ENCODE measurements at regions not wholly inside any gene's neighbourhood (a gene's known extent, or its start where the extent isn't known, plus 50 kb on each side); places are given as distances from the start of the nearest gene placed in this dataset.
"Not testable (repeated sequence)": the region's sequence is repeated elsewhere in the genome, so short reads cannot be mapped to it uniquely, and the experiment has no call there.

DNA sequence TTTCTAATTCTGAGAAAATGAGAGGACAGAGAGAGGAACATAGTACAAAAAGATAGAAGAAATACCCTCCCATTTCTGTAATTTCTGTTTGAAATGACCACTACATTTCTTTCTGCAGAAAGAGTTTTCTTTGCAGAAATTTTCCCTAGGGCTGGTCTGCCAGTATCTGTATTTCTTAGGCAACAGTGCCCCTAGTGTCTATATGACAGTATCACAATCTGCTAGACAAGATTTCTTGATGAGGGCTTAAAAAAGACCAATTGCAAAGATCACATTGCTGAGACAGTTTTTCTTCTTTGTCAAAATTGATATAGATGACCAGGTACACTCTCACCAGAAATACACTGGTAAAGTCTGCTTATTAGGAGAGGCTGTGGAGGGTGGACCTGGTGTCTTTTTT is 81.0 kb upstream of the ZDHHC15 start:
- ChIA-PET CTCF (no interaction called here), POLR2A (no interaction called here)
- DNase-seq = peak in 1 of 2 experiments; percentile 2
- H3K4me3 ChIP-seq (ENCODE audit: low read depth, low read length) = no peak overlapping the region
- no peaks in the 10 kb centered on the region for H3K4me1 ChIP-seq
- H3K27me3 ChIP-seq (replicated peaks; ENCODE audit: control insufficient read depth, insufficient read depth, low read length) = no peaks in the 10 kb centered on the region
- intact Hi-C loops (cut with micrococcal nuclease; ENCODE audit: unreplicated experiment) = loop anchor here (2.0 to 10.0 kb wide), 2 partner anchors 679 to 1053 kb away; partner anchors contain the start of gene NEXMIF
- Mint-ChIP-seq H3K4me1 (ENCODE audit: low read depth, unreplicated experiment) (no peaks in the 10 kb centered on the region), H3K4me3 (ENCODE audit: unreplicated experiment) (no peak overlapping the region), H3K36me3 (ENCODE audit: insufficient read depth, unreplicated experiment) (no peaks in the 10 kb centered on the region), H3K27ac (ENCODE audit: unreplicated experiment) (no peak overlapping the region), H3K27me3 (ENCODE audit: insufficient read depth, unreplicated experiment) (no peaks in the 10 kb centered on the region), H3K9me3 (ENCODE audit: unreplicated experiment) (no peaks in the 10 kb centered on the region)
- peak; percentile 21 to 33 for TF ChIP-seq CTCF (IDR thresholded peaks at IDR 0.05; ENCODE audit: insufficient read depth in 1 of 2, low read depth in 1 of 2, low read length in 1 of 2, severe bottlenecking in 1 of 2, unreplicated experiment in 1 of 2)
- BruUV-seq (replicated peaks) = no TSS peak
- H3K9me3 ChIP-seq = no peaks in the 10 kb centered on the region
- H3K36me3 ChIP-seq (ENCODE audit: control insufficient read depth, insufficient read depth, low read length) = no peaks in the 10 kb centered on the region

DNA sequence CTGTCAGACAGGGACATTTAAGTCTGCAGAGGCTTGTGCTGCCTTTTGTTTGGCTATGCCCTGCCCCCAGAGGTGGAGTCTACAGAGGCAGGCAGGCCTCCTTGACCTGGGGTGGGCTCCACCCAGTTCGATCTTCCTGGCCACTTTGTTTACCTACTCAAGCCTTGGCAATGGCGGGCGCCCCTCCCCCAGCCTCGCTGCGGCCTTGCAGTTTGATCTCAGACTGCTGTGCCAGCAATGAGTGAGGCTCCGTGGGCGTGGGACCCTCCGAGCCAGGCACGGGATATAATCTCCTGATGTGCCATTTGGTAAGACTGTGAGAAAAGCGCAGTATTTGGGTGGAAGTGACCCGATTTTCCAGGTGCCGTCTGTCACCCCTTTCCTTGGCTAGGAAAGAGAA is 79.2 kb upstream of the ZDHHC15 start:
- BruUV-seq (replicated peaks); H3K4me1 ChIP-seq; DNase-seq; H3K4me3 Mint-ChIP-seq (ENCODE audit: unreplicated experiment); H3K36me3 Mint-ChIP-seq (ENCODE audit: insufficient read depth, unreplicated experiment); CTCF ChIA-PET; H3K9me3 ChIP-seq; H3K27me3 Mint-ChIP-seq (ENCODE audit: insufficient read depth, unreplicated experiment); POLR2A ChIA-PET; H3K4me3 ChIP-seq (ENCODE audit: low read depth, low read length); H3K9me3 Mint-ChIP-seq (ENCODE audit: unreplicated experiment); H3K36me3 ChIP-seq (ENCODE audit: control insufficient read depth, insufficient read depth, low read length); H3K27me3 ChIP-seq (replicated peaks; ENCODE audit: control insufficient read depth, insufficient read depth, low read length); H3K4me1 Mint-ChIP-seq (ENCODE audit: low read depth, unreplicated experiment); H3K27ac Mint-ChIP-seq (ENCODE audit: unreplicated experiment): not testable (repeated sequence)
- intact Hi-C loops (cut with micrococcal nuclease; ENCODE audit: unreplicated experiment) = loop anchor here (2.0 to 10.0 kb wide), 2 partner anchors 677 to 1051 kb away; partner anchors contain the start of gene NEXMIF

- no peak for TF ChIP-seq CTCF (IDR thresholded peaks at IDR 0.05; ENCODE audit: insufficient read depth in 1 of 2, low read depth in 1 of 2, low read length in 1 of 2, severe bottlenecking in 1 of 2, unreplicated experiment in 1 of 2)
- DNase-seq = no peak
- ChIA-PET CTCF (no interaction called here), POLR2A (no interaction called here)
- no peaks in the 10 kb centered on the region for H3K27me3 Mint-ChIP-seq (ENCODE audit: insufficient read depth, unreplicated experiment)
- no peaks in the 10 kb centered on the region for H3K9me3 Mint-ChIP-seq (ENCODE audit: unreplicated experiment)
- Histone ChIP-seq H3K4me3 (ENCODE audit: low read depth, low read length) (no peak overlapping the region), H3K36me3 (ENCODE audit: control insufficient read depth, insufficient read depth, low read length) (no peaks in the 10 kb centered on the region), H3K9me3 (no peaks in the 10 kb centered on the region), H3K4me1 (no peaks in the 10 kb centered on the region), H3K27me3 (replicated peaks; ENCODE audit: control insufficient read depth, insufficient read depth, low read length) (no peaks in the 10 kb centered on the region)
- no peaks in the 10 kb centered on the region for H3K36me3 Mint-ChIP-seq (ENCODE audit: insufficient read depth, unreplicated experiment)
- H3K4me1 Mint-ChIP-seq (ENCODE audit: low read depth, unreplicated experiment) = no peaks in the 10 kb centered on the region
- H3K27ac Mint-ChIP-seq (ENCODE audit: unreplicated experiment) = no peak overlapping the region
- no TSS peak for BruUV-seq (replicated peaks)
- H3K4me3 Mint-ChIP-seq (ENCODE audit: unreplicated experiment) = no peak overlapping the region
- intact Hi-C loops (cut with micrococcal nuclease; ENCODE audit: unreplicated experiment) = no loop called here
Measured at GRCh38 chrX:75596178-75596577, 73.3 kb upstream of the ZDHHC15 start.

GRCh38 chrX:75593186-75593585 is 70.3 kb upstream of the ZDHHC15 start:
- intact Hi-C loops (cut with micrococcal nuclease; ENCODE audit: unreplicated experiment); BruUV-seq (replicated peaks); H3K36me3 Mint-ChIP-seq (ENCODE audit: insufficient read depth, unreplicated experiment); DNase-seq; H3K9me3 Mint-ChIP-seq (ENCODE audit: unreplicated experiment); H3K9me3 ChIP-seq; H3K27me3 ChIP-seq (replicated peaks; ENCODE audit: control insufficient read depth, insufficient read depth, low read length); H3K4me3 Mint-ChIP-seq (ENCODE audit: unreplicated experiment); POLR2A ChIA-PET; CTCF ChIA-PET; H3K27me3 Mint-ChIP-seq (ENCODE audit: insufficient read depth, unreplicated experiment); H3K4me1 ChIP-seq; H3K36me3 ChIP-seq (ENCODE audit: control insufficient read depth, insufficient read depth, low read length); H3K27ac Mint-ChIP-seq (ENCODE audit: unreplicated experiment); H3K4me1 Mint-ChIP-seq (ENCODE audit: low read depth, unreplicated experiment); H3K4me3 ChIP-seq (ENCODE audit: low read depth, low read length): not testable (repeated sequence)

All from Caco-2 (cell line).